ENCODE measurements at regions not wholly inside any gene's neighbourhood (a gene's known extent, or its start where the extent isn't known, plus 50 kb on each side); places are given as distances from the start of the nearest gene placed in this dataset.

DNA sequence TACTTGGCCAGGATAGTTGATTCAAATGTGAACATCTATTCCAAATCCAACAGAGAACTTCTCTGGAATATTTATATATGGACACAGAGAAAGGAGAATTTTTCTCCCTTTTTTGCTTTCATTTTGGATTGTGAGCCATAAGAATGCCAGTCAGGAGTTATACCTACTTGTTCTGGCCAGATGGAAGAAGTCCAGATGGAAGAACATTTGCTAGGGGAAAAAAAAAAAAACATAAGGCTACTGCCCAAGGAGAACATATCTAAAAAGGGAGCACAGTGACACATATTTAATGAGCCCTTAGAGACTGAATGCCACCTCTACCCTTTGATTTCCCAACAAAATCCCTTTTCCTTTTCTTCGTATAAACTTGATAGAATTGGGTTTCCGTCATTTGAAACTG is 61.7 kb upstream of the PPP2R2B start:
- DNase-seq (ENCODE audit: low read depth in 2 of 3, low spot score in 2 of 3) = no peak

DNA sequence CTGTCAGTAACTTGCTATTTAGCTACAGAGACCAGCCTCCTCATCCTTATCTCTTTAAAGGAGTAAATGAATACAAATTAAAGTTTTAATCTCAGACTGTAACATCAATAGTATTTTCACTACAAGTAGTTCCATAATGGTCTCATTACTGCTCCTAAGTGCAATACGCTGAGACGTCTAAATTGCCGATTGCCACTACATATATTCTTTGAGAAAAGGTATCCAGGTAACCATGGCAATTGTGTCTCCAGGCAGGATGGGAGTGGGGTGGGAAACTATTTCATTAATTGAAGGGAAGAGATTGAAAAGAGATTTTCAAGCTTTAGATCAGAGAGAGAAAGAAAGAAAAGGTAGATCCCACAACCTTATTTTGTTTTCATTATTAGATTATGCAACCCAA is 65.5 kb upstream of the PPP2R2B start:
- DNase-seq (ENCODE audit: low read depth in 2 of 3, low spot score in 2 of 3) = no peak

DNA sequence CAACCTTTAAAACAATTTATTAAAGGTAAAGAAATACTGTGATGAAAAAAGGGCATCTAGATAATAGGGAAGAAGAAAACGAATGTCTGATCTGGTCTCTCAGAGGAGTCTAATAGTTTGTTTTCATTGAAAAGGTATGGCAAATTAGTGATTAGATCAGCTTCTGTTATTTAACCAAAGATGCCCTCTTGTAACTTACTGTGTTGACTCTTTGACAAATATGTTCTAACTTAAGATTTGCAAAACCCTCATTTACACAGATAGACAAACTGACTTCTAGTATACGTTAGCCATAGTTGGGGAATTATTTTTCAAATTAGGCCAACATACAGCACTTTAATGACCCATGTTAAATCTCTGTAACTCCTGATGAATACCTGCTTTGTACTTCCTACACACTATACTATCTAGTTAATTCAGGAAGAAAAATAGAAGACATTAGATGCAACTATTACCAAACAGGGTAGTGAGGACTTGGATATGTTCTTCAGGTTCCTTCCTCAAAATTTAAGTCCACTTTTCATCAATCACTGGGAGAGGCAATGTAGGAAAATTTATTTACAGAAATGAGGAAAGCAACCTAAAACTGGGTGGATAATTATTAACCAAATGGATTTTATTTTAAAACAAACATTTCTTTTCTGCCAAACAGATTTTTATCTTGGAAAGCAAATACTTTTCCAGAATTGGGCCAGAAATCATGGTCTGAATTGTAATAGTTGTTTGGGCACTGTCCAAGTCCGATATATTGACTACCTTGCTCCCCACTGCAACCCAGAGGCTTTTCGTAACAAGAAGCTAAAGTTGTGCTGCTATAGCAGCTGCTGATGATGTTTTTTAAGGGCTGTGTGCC is 66.4 kb upstream of the PPP2R2B start:
- DNase-seq (ENCODE audit: low read depth in 2 of 3, low spot score in 2 of 3) = no peak

DNA sequence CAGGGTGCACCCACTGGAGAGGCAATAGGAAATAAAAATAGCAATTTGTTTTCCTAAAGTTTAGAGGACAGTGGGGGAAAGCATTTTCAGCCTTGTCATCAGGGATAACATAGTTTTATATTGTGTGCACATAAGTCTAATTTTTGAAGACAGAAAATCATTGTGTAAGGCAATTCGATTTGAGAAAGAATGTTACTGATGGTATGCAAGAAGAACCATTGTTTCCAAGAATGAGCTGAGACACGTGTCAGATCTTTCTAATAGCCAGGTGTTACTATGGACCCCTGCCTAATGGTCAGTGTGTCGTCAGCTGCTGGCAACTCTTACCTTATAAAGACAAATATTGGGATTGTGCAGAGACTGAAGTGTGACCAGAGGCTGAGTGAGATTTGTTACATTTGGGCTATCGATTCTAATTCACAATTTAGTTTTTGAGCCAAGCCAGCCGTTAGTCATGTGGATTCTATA is 67.1 kb upstream of the PPP2R2B start:
- DNase-seq (ENCODE audit: low read depth in 2 of 3, low spot score in 2 of 3) = no peak

DNA sequence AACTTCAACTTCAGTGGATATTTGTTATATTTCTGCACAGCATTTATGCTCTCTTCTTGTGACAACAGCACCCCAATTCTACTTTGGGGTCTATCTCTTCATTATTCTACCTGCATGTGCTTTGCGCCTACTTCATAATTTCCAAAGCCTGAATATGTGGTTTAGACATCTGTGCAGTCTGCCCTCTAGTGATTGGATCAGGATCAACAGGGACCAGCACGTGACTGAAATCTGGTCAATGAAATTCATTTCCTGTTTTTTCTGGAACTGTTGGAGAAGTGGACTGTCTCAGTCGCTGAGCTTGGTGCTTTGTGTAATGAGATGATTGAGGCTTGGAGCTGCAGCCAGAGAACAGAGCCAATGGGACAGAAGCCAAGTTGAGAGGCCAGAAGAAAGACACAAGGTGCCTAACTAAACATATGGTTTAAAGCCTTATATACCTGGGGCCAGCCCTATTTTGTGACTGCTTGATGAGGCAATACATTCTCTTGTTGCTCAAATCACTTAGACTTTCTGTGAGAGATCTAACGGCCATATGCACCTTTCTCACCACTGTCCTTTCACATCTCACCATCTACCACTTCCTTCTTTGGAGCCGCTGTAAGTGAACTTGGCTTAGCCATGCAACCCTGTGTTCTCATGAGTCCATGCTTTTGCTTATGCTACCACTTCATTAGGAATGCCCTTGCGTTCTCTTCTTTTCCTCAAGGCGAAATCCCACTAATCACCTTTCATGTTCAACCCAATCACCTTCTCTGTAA is 68.8 kb upstream of the PPP2R2B start:
- DNase-seq (ENCODE audit: low read depth in 2 of 3, low spot score in 2 of 3) = peak in 2 of 3 donors; percentile 16 to 36

DNA sequence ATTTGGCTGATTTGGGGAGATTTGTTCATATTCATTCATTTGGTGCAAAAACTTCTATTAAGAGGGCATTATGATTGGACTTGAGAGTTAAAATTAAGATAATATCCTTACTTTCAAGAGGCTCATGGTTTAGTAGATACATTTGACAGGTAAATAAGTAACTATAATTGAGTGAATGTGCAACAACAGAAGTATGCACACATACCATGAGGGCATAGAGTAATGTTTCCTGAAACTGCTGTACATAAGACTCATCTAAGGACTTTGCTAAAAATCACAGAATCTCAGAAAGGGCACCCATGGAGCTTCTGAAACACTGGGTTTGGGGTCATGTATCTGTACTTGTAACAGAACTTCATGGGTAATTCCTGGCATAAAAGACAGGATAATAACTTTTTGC is 70.1 kb upstream of the PPP2R2B start:
- no peak for DNase-seq (ENCODE audit: low read depth in 2 of 3, low spot score in 2 of 3)

DNA sequence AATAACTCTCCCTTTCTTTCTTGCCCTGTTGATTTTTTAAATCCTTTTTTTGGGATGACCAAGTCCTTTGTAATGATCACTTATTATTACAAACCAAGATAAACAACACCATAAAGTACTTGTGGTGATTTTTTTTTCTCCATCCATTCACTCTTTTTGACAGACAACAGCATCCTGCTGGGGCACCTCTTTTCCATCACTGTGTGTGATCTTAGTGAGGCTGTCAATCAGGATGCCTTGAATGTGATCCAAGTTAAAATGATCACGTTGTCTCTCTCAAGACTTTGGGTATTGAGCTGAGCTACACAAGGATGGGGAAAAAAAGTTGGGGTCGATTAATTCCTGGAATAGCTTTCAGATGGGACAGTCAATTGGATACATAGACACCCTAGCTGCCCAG is 73.6 kb upstream of the PPP2R2B start:
- no peak for DNase-seq (ENCODE audit: low read depth in 2 of 3, low spot score in 2 of 3)

DNA sequence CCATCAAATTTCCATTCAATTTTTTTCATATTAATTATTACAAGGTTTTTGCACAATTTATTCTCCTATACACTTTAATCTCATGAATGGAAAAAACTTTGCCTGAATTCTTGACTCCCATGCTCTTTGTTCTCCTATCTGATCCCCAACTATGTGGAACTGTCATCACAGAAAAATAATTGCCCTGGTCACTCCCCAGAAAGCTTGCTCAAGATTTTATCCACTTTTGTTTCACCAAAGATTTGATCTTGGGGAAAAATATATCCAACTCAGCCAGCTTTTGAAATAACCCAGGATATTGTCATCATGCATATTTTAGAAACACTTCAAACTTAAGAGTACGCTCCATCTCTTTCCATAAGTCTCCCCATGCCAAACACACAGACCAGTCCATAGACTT is 77.7 kb upstream of the PPP2R2B start:
- DNase-seq (ENCODE audit: low read depth in 2 of 3, low spot score in 2 of 3) = no peak

DNA sequence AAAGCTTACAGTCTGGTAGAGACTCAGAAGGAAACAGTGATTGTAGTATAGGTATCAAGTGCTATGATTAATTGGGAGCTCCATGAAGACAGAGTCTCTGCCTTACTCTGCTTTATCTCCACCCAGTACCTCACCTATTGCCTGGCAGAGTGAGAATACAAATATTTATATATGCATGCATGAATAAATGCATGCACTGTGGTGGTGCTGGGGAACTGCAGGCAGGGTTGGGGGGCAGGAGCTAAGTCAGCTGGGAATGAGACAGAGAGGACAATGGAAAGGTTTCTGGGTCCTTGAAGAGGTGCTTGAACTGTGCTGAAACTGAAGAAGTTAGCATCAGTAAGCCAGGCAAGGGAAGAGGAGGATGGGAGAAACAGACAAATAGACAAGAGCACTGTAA is 80.8 kb upstream of the PPP2R2B start:
- DNase-seq (ENCODE audit: low read depth in 2 of 3, low spot score in 2 of 3) = no peak

DNA sequence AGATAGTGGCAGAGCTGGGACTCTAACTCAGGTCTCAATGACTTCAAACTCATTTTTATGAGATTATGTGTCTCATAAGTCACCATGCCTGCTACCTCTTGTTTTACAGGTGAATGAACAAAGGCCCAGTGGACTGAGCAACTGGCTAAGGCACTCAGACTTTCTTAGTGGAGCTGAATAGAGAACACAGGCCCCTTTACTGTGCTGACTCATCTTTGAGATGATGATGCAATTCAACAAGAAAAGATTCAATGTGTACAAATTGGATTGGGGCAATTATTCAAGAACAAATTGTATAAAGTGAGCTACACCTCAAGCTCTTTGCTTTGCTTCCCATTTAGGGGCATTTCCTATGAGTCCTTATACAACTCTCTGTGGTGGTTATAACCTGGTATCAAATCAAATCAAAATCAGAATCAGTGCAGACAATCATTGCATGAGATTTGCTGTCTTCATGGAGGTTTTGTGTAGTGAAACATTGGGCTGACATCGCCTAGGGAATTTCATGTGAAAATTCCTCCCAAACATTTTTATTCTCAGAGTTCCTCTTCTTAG is 84.3 kb upstream of the PPP2R2B start:
- DNase-seq (ENCODE audit: low read depth in 2 of 3, low spot score in 2 of 3) = peak in 2 of 3 donors; percentile 4 to 34

DNA sequence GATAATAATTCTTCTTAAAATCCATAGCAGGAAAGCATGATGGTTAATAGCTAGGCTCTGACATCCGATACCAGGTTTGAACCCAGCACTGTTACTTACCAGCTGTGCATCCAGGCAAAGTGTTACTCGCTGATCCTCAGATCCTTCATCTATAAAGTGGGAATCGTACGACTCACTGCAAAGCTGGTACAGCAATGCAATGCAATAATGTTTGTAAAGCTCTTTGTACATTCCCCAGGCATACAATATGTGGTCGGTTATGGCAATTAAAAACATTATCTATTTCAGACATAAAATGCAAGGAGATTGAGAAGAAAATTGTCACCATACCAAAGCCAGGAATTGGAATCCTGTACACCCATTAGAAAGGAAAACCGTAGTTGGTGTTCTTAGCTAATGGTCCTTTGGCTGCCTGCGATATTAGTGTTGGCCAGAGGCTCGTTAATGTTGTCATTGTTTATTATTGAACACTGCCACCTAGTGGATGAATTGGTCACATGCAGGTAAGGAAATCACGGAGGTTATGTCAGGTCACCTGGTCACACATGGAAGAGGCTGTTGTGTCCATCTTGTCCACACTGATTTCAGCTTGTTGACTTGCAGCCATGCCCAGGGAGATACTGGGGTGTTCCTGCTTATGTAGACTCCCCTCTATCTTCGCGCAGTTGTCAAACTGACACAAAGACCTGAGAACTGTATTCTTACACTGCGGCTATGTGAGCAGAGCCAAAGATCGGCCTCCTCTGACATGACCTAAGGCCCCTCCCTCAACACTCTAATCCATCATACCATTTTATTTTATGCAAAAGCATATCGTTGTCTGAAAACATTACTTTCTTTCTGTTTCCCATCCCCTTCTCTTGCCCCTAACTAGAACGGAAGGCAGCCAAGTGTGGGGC is 87.5 kb upstream of the PPP2R2B start:
- DNase-seq (ENCODE audit: low read depth in 2 of 3, low spot score in 2 of 3) = peak; percentile 41 to 87 (median 55)

DNA sequence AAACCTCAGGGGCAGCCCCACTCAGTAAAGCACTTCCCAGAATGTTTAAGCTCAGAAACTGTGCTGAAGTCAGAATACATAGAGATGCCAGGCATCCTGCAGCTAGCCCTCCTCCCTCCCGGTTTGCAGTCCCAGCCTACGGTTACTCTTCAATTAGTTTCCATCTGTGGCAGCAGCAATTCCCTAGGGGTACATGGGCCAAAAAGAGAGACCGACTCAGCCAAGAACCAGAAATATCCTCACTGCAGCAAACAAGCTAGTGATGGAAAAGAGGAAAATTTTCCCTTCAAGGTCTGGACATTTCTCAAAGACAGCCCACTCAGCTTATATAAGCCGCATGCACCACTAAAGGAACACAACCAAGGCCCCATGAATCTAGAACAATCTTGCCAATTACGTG is 89.1 kb upstream of the PPP2R2B start:
- DNase-seq (ENCODE audit: low read depth in 2 of 3, low spot score in 2 of 3) = no peak

DNA sequence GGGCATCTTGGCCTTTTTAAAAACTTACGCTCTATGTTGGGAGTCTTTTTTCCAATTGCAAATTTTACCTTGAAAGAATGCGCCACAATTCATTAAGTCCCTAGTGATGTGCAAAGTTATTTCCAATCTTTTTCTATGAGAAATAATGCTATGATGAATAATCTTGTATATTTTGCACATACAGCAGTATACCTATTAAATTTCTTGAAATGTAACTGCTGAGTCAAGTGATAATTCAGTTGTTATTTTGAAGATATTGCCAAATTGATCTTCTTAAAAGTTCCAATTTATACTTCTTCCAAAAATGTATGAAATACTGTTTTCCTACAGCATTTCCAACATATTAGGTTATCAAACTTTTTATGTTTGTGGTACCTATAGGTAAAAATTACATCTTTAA is 92.8 kb upstream of the PPP2R2B start:
- no peak for DNase-seq (ENCODE audit: low read depth in 2 of 3, low spot score in 2 of 3)

DNA sequence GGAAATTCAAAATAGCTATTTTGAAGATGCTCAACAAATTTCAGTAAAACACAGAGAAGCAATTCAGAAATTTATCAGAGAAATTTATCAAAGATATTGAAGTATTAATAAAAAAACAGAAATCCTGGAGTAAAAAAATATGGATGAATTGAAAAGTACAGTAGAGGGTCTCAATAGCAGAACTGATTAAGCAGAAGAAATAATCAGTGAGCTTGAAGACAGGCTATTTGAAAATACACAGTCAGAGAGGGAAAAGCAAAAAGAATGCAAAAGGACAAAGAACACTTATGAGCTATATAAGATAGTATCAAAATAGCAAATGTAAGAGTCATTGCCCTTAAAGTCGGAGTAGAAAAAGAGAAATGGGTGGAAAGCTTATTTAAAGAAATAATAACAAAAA is 107.9 kb upstream of the PPP2R2B start:
- DNase-seq (ENCODE audit: low read depth in 2 of 3, low spot score in 2 of 3) = no peak

DNA sequence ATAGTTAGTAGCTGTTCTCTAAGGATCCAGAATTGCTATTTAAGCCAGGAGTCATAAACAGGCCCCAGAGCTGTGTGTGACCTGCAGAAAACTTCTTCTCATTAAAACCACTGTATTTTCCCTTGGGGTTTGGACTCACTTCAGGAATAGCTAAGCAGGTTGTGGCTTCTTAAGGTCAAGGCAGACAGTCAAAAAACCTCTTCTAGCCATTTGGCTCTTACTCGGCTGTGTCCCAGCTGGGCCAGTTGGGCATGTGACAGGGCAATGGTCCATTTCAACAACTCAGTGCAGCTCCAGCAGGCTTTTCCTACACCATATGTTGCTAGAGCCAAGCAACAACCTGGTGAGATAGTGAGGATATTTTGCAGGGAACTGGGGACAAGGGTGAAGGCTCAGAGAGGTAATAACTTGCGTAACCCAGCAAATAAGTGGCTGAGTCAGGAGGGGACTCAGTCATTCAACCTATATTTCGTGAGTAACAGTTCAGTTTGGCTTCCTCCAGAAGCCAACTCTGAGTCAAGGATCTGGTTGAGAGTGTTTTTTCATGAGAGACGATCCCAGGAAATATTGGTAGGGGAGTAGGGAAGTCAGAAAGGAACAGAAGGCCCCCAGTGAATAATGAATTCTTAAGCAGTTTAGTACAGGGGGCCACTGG is 115.4 kb upstream of the PPP2R2B start:
- no peak for DNase-seq (ENCODE audit: low read depth in 2 of 3, low spot score in 2 of 3)

DNA sequence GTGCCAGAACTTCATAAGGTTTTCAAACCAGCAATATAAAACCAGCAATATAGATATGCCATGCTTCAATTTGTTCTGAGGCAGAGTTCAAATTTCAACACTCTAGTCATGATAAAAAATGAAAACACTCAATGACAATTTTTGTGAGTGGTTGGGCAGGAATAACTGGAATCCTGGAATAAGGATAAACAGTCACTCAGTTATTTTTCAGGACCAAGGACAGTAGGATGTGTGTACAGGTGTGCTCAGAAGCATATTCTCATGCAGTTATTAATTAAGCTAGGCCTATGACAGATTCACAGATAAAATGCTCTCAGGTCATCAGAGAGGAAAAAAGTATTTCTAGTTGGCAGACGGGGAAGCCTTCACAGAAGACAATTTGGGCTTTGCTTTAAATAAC is 117.3 kb upstream of the PPP2R2B start:
- no peak for DNase-seq (ENCODE audit: low read depth in 2 of 3, low spot score in 2 of 3)

DNA sequence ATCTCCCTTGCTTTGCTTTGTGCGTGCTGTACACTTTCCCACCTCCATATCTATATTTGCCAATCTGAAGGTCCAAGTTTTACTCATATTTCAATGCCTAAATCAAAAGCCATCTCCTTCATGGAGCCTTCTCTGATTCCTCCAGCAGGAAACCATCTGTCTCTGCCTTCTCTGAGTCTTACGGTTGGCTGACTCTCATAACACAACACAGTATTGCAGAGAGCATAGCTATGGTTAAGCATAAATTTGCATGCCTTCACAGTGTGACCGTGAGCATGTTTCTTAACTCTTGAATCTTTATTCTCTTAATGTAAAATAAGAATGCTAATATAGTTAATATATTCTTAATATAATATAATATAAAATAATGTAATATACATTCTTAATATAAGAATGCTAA is 136.8 kb upstream of the PPP2R2B start:
- no peak for DNase-seq (ENCODE audit: low read depth in 2 of 3, low spot score in 2 of 3)

DNA sequence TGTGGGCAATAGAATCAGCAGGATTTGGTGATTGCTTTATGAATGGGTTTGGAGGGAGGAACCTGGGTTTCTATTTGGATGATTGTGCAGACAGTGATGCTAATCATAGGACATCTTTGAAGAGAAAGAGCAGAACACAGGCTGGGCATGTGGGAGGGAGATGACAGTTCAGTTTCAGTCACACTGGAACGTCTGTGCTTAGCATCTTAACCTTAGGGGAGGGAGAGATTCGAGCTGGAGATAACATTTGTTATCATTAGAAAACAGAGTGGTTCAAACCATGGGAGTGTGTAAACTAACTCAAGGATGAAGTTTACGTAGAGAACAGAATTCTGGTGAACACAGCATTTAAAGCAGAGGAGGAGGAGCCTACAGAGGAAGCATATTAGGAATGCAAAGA is 138.6 kb upstream of the PPP2R2B start:
- no peak for DNase-seq (ENCODE audit: low read depth in 2 of 3, low spot score in 2 of 3)

DNA sequence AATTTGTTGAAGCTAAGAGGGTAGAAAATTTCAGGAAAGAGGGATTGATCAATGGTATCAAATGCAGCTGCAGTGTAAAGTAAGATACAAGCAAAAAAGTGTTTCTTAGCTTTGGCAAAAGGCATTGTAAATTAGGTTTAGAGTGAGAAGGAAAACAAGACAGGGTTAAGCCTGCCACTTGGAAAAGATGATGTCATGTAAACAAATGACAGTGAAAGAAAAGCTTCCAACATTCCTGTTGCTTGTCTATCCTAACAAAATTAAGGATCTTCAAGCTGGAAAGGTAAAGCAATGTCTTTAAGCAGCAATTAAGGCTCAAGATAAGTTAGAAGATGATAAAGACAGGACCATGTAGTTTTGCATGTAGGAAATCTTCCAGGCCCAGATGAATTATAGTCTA is 139.1 kb upstream of the PPP2R2B start:
- DNase-seq (ENCODE audit: low read depth in 2 of 3, low spot score in 2 of 3) = no peak

DNA sequence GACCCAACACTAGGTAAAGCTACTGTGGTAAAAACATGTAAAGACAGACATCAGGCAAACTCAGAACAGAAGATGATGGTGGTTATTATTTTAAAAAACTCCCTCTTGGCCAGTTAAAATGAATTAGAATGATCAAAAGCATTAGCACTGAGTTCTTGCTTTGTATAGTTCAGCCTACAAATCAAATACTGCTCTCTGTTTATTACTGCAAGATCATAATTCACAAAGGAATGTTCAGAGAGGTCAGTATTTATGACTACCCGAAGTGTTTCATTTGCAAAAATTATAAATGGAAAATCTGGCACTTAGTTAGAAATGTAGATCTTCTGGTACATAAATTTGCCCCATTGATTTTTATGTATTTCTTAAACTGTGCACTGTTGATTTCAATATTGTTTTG is 140.3 kb upstream of the PPP2R2B start:
- DNase-seq (ENCODE audit: low read depth in 2 of 3, low spot score in 2 of 3) = no peak

Measured in hematopoietic multipotent progenitor cell (in vitro differentiated cells).